ENCODE measurements at regions not wholly inside any gene's neighbourhood (a gene's known extent, or its start where the extent isn't known, plus 50 kb on each side); places are given as distances from the start of the nearest gene placed in this dataset.

GRCh38 chr17:34156741-34157589 lies 98.1 kb upstream of the CCL2 start:
- DNase-seq: no peak

GRCh38 chr17:34161690-34162089 lies 93.4 kb upstream of the CCL2 start:
- no peak for DNase-seq

GRCh38 chr17:34163123-34163522 lies 92.0 kb upstream of the CCL2 start:
- DNase-seq: no peak

- no peak for DNase-seq
These were observed 91.4 kb upstream of the CCL2 start for GRCh38 chr17:34163646-34164045.

- DNase-seq: no peak
These were observed 90.2 kb upstream of the CCL2 start for GRCh38 chr17:34164837-34165236.

- DNase-seq: no peak
These were observed 88.7 kb upstream of the CCL2 start for GRCh38 chr17:34166352-34166751.

- DNase-seq: no peak
These were observed 87.7 kb upstream of the CCL2 start for GRCh38 chr17:34167354-34167753.

GRCh38 chr17:34168989-34169388 lies 86.1 kb upstream of the CCL2 start:
- DNase-seq: no peak

- DNase-seq: no peak
These were observed 85.6 kb upstream of the CCL2 start for GRCh38 chr17:34169496-34169895.

GRCh38 chr17:34171245-34171818 lies 83.8 kb upstream of the CCL2 start:
- peak; percentile 40 for DNase-seq

- DNase-seq: no peak
These were observed 82.6 kb upstream of the CCL2 start for GRCh38 chr17:34172390-34172918.

- DNase-seq: no peak
These were observed 81.8 kb upstream of the CCL2 start for GRCh38 chr17:34173241-34173640.

GRCh38 chr17:34174496-34174895 lies 80.6 kb upstream of the CCL2 start:
- no peak for DNase-seq

GRCh38 chr17:34176440-34176839 lies 78.6 kb upstream of the CCL2 start:
- no peak for DNase-seq

- DNase-seq: no peak
These were observed 77.4 kb upstream of the CCL2 start for GRCh38 chr17:34177642-34178041.

- DNase-seq: no peak
These were observed 77.0 kb upstream of the CCL2 start for GRCh38 chr17:34178092-34178491.

- no peak for DNase-seq
These were observed 72.9 kb upstream of the CCL2 start for GRCh38 chr17:34182036-34182803.

- DNase-seq: no peak
These were observed 59.1 kb upstream of the CCL2 start for GRCh38 chr17:34195987-34196386.

GRCh38 chr17:34198519-34198918 lies 56.6 kb upstream of the CCL2 start:
- no peak for DNase-seq

- DNase-seq: no peak
These were observed 55.6 kb upstream of the CCL2 start for GRCh38 chr17:34199454-34199853.

GRCh38 chr17:34199932-34200534 lies 55.1 kb upstream of the CCL2 start:
- peak; percentile 62 for DNase-seq

- DNase-seq: no peak
These were observed 53.9 kb upstream of the CCL2 start for GRCh38 chr17:34201225-34201624.

- no peak for DNase-seq
These were observed 53.3 kb upstream of the CCL2 start for GRCh38 chr17:34201767-34202166.

Measured in activated CD8-positive, alpha-beta memory T cell treated with anti-CD3 and anti-CD28 coated beads, Interleukin-2, amount 50 U/mL, for 4 hours (primary cell).